Bronchial epithelial cell (primary cell): ENCODE measurements at regions not wholly inside any gene's neighbourhood (a gene's known extent, or its start where the extent isn't known, plus 50 kb on each side); places are given as distances from the start of the nearest gene placed in this dataset.

Experiments
- DNase-seq: peaks from one replicate; pipeline ENCODE4 v3.0.0-alpha.2; 2010; ENCODE audit warnings: low read depth
- FAIRE-seq: peaks from 2 replicates; lab custom pipeline; 2011; peaks lifted over from hg19 to GRCh38; lab: Jason Lieb, UNC
- H3K27me3 ChIP-seq: 2 replicates; pipeline ENCODE4 v1.5.1; 2011; ENCODE audit warnings: low read length; ENCODE audit not compliant: control insufficient read depth, insufficient read depth
- H3K36me3 ChIP-seq: 2 replicates; pipeline ENCODE4 v1.5.1; 2011; ENCODE audit warnings: low read length; ENCODE audit not compliant: control insufficient read depth, insufficient read depth
- H3K4me3 ChIP-seq: 2 replicates; pipeline ENCODE4 v1.5.1; 2011; ENCODE audit warnings: mild to moderate bottlenecking, low read depth, low read length, control low read depth
- CTCF ChIP-seq: IDR thresholded peaks from 2 replicates; pipeline ENCODE4 v1.5.1; 2011; ENCODE audit warnings: mild to moderate bottlenecking, moderate library complexity, low read length, control low read depth, inconsistent platforms; ENCODE audit not compliant: insufficient read depth, severe bottlenecking

GRCh38 chr12:125399489-125399888 is 334.3 kb downstream of the AACS start:
- no peak for TF ChIP-seq CTCF
- no peak for DNase-seq
- no peaks in the 10 kb centered on the region for H3K27me3 ChIP-seq
- no peak for FAIRE-seq
- H3K36me3 ChIP-seq: no peaks in the 10 kb centered on the region
- no peak overlapping the region for H3K4me3 ChIP-seq

GRCh38 chr12:125402874-125403789 is 337.9 kb downstream of the AACS start:
- FAIRE-seq (no peak), DNase-seq (peak; percentile 13)
- Histone ChIP-seq H3K27me3 (no peaks in the 10 kb centered on the region), H3K4me3 (no peak overlapping the region), H3K36me3 (no peaks in the 10 kb centered on the region)
- TF ChIP-seq CTCF: peak; percentile 31

- FAIRE-seq: no peak
- Histone ChIP-seq H3K27me3 (no peaks in the 10 kb centered on the region), H3K4me3 (no peak overlapping the region), H3K36me3 (no peaks in the 10 kb centered on the region)
- DNase-seq: no peak
- TF ChIP-seq CTCF: no peak
Observed at GRCh38 chr12:125403843-125404242, 338.6 kb downstream of the AACS start.

GRCh38 chr12:125406131-125406530 is 340.9 kb downstream of the AACS start:
- FAIRE-seq (no peak), DNase-seq (no peak)
- Histone ChIP-seq H3K36me3 (no peaks in the 10 kb centered on the region), H3K27me3 (no peaks in the 10 kb centered on the region), H3K4me3 (no peak overlapping the region)
- TF ChIP-seq CTCF: no peak

GRCh38 chr12:125408718-125409117 is 343.5 kb downstream of the AACS start:
- TF ChIP-seq CTCF: no peak
- H3K27me3 ChIP-seq: no peaks in the 10 kb centered on the region
- no peak overlapping the region for H3K4me3 ChIP-seq
- FAIRE-seq (no peak), DNase-seq (no peak)
- no peaks in the 10 kb centered on the region for H3K36me3 ChIP-seq
